ENCODE measurements at regions not wholly inside any gene's neighbourhood (a gene's known extent, or its start where the extent isn't known, plus 50 kb on each side); places are given as distances from the start of the nearest gene placed in this dataset.

GRCh38 chr19:28486473-28486872, 726.5 kb downstream of the UQCRFS1 start:
- TF ChIP-seq, protein P1, sequence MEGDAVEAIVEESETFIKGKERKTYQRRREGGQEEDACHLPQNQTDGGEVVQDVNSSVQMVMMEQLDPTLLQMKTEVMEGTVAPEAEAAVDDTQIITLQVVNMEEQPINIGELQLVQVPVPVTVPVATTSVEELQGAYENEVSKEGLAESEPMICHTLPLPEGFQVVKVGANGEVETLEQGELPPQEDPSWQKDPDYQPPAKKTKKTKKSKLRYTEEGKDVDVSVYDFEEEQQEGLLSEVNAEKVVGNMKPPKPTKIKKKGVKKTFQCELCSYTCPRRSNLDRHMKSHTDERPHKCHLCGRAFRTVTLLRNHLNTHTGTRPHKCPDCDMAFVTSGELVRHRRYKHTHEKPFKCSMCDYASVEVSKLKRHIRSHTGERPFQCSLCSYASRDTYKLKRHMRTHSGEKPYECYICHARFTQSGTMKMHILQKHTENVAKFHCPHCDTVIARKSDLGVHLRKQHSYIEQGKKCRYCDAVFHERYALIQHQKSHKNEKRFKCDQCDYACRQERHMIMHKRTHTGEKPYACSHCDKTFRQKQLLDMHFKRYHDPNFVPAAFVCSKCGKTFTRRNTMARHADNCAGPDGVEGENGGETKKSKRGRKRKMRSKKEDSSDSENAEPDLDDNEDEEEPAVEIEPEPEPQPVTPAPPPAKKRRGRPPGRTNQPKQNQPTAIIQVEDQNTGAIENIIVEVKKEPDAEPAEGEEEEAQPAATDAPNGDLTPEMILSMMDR (IDR thresholded peaks at IDR 0.05 in 4 of 5, conservative IDR thresholded peaks at IDR 0.05 in 1 of 5): no peak
- no peak for TF ChIP-seq POLR2A (IDR thresholded peaks at IDR 0.05)

Data from gastrocnemius medialis (tissue), 4 donors.